ENCODE measurements at regions not wholly inside any gene's neighbourhood (a gene's known extent, or its start where the extent isn't known, plus 50 kb on each side); places are given as distances from the start of the nearest gene placed in this dataset.

- H3K9ac ChIP-seq (ENCODE audit: low read length in 2 of 2), result no peak overlapping the region
- no peak overlapping the region for H3K4me3 ChIP-seq (ENCODE audit: low read length in 2 of 2)
- H3K4me1 ChIP-seq (ENCODE audit: control insufficient read depth, insufficient read depth, low read length), result no peaks in the 10 kb centered on the region
- no peaks in the 10 kb centered on the region for H3K27me3 ChIP-seq (ENCODE audit: control insufficient read depth in 1 of 2, insufficient read depth in 2 of 2, low read length in 2 of 2)
- H3K27ac ChIP-seq (ENCODE audit: low read length), result no peak overlapping the region
- no peaks in the 10 kb centered on the region for H3K9me3 ChIP-seq (ENCODE audit: control insufficient read depth in 2 of 2, low read length in 2 of 2)
- no peaks in the 10 kb centered on the region for H3K36me3 ChIP-seq (ENCODE audit: control insufficient read depth in 2 of 2, insufficient read depth in 2 of 2, low read length in 2 of 2)
These were observed 156.0 kb downstream of the SLC25A46 start for GRCh38 chr5:110894805-110895204.

GRCh38 chr5:110896901-110897300, 158.1 kb downstream of the SLC25A46 start:
- Histone ChIP-seq H3K4me3 (ENCODE audit: low read length in 2 of 2) (no peak overlapping the region), H3K27me3 (ENCODE audit: control insufficient read depth in 1 of 2, insufficient read depth in 2 of 2, low read length in 2 of 2) (no peaks in the 10 kb centered on the region), H3K4me1 (ENCODE audit: control insufficient read depth, insufficient read depth, low read length) (no peaks in the 10 kb centered on the region), H3K27ac (ENCODE audit: low read length) (no peak overlapping the region), H3K9me3 (ENCODE audit: control insufficient read depth in 2 of 2, low read length in 2 of 2) (no peaks in the 10 kb centered on the region), H3K9ac (ENCODE audit: low read length in 2 of 2) (no peak overlapping the region), H3K36me3 (ENCODE audit: control insufficient read depth in 2 of 2, insufficient read depth in 2 of 2, low read length in 2 of 2) (no peaks in the 10 kb centered on the region)

- Histone ChIP-seq H3K4me1 (ENCODE audit: control insufficient read depth, insufficient read depth, low read length) (no peaks in the 10 kb centered on the region), H3K4me3 (ENCODE audit: low read length in 2 of 2) (no peak overlapping the region), H3K9me3 (ENCODE audit: control insufficient read depth in 2 of 2, low read length in 2 of 2) (no peaks in the 10 kb centered on the region), H3K27ac (ENCODE audit: low read length) (no peak overlapping the region), H3K36me3 (ENCODE audit: control insufficient read depth in 2 of 2, insufficient read depth in 2 of 2, low read length in 2 of 2) (no peaks in the 10 kb centered on the region), H3K9ac (ENCODE audit: low read length in 2 of 2) (no peak overlapping the region), H3K27me3 (ENCODE audit: control insufficient read depth in 1 of 2, insufficient read depth in 2 of 2, low read length in 2 of 2) (no peaks in the 10 kb centered on the region)
These were observed 161.0 kb downstream of the SLC25A46 start for GRCh38 chr5:110899566-110900412.

GRCh38 chr5:110900829-110901228, 162.0 kb downstream of the SLC25A46 start:
- no peaks in the 10 kb centered on the region for H3K9me3 ChIP-seq (ENCODE audit: control insufficient read depth in 2 of 2, low read length in 2 of 2)
- no peak overlapping the region for H3K4me3 ChIP-seq (ENCODE audit: low read length in 2 of 2)
- H3K9ac ChIP-seq (ENCODE audit: low read length in 2 of 2), result no peak overlapping the region
- H3K4me1 ChIP-seq (ENCODE audit: control insufficient read depth, insufficient read depth, low read length), result no peaks in the 10 kb centered on the region
- H3K27ac ChIP-seq (ENCODE audit: low read length), result no peak overlapping the region
- H3K27me3 ChIP-seq (ENCODE audit: control insufficient read depth in 1 of 2, insufficient read depth in 2 of 2, low read length in 2 of 2), result no peaks in the 10 kb centered on the region
- H3K36me3 ChIP-seq (ENCODE audit: control insufficient read depth in 2 of 2, insufficient read depth in 2 of 2, low read length in 2 of 2), result no peaks in the 10 kb centered on the region

- H3K9ac ChIP-seq (ENCODE audit: low read length in 2 of 2), result no peak overlapping the region
- no peaks in the 10 kb centered on the region for H3K36me3 ChIP-seq (ENCODE audit: control insufficient read depth in 2 of 2, insufficient read depth in 2 of 2, low read length in 2 of 2)
- H3K4me1 ChIP-seq (ENCODE audit: control insufficient read depth, insufficient read depth, low read length), result no peaks in the 10 kb centered on the region
- H3K27me3 ChIP-seq (ENCODE audit: control insufficient read depth in 1 of 2, insufficient read depth in 2 of 2, low read length in 2 of 2), result no peaks in the 10 kb centered on the region
- no peak overlapping the region for H3K4me3 ChIP-seq (ENCODE audit: low read length in 2 of 2)
- H3K27ac ChIP-seq (ENCODE audit: low read length), result no peak overlapping the region
- H3K9me3 ChIP-seq (ENCODE audit: control insufficient read depth in 2 of 2, low read length in 2 of 2), result no peaks in the 10 kb centered on the region
These were observed 165.2 kb downstream of the SLC25A46 start for GRCh38 chr5:110903966-110904365.

- peaks cover 3% of the 10 kb centered on the region for H3K4me1 ChIP-seq (ENCODE audit: control insufficient read depth, insufficient read depth, low read length)
- H3K27me3 ChIP-seq (ENCODE audit: control insufficient read depth in 1 of 2, insufficient read depth in 2 of 2, low read length in 2 of 2), result no peaks in the 10 kb centered on the region
- H3K4me3 ChIP-seq (ENCODE audit: low read length in 2 of 2), result no peak overlapping the region
- H3K36me3 ChIP-seq (ENCODE audit: control insufficient read depth in 2 of 2, insufficient read depth in 2 of 2, low read length in 2 of 2), result no peaks in the 10 kb centered on the region
- H3K9me3 ChIP-seq (ENCODE audit: control insufficient read depth in 2 of 2, low read length in 2 of 2), result peaks cover 0 to 3% of the 10 kb centered on the region in 2 donors
- H3K27ac ChIP-seq (ENCODE audit: low read length), result no peak overlapping the region
- H3K9ac ChIP-seq (ENCODE audit: low read length in 2 of 2), result no peak overlapping the region
These were observed 162.7 kb upstream of the TSLP start for GRCh38 chr5:110908848-110909247.

- Histone ChIP-seq H3K36me3 (ENCODE audit: control insufficient read depth in 2 of 2, insufficient read depth in 2 of 2, low read length in 2 of 2) (no peaks in the 10 kb centered on the region), H3K9me3 (ENCODE audit: control insufficient read depth in 2 of 2, low read length in 2 of 2) (peaks cover 0 to 3% of the 10 kb centered on the region in 2 donors), H3K9ac (ENCODE audit: low read length in 2 of 2) (no peak overlapping the region), H3K4me1 (ENCODE audit: control insufficient read depth, insufficient read depth, low read length) (peaks cover 3% of the 10 kb centered on the region), H3K4me3 (ENCODE audit: low read length in 2 of 2) (no peak overlapping the region), H3K27me3 (ENCODE audit: control insufficient read depth in 1 of 2, insufficient read depth in 2 of 2, low read length in 2 of 2) (no peaks in the 10 kb centered on the region), H3K27ac (ENCODE audit: low read length) (no peak overlapping the region)
These were observed 162.1 kb upstream of the TSLP start for GRCh38 chr5:110909415-110909814.

GRCh38 chr5:110909950-110910349, 161.6 kb upstream of the TSLP start:
- H3K9ac ChIP-seq (ENCODE audit: low read length in 2 of 2), result no peak overlapping the region
- H3K9me3 ChIP-seq (ENCODE audit: control insufficient read depth in 2 of 2, low read length in 2 of 2), result peaks cover 0 to 3% of the 10 kb centered on the region in 2 donors
- H3K27ac ChIP-seq (ENCODE audit: low read length), result no peak overlapping the region

GRCh38 chr5:110913221-110913620, 158.3 kb upstream of the TSLP start:
- Histone ChIP-seq H3K4me1 (ENCODE audit: control insufficient read depth, insufficient read depth, low read length) (peaks cover 11% of the 10 kb centered on the region), H3K27ac (ENCODE audit: low read length) (no peak overlapping the region), H3K9ac (ENCODE audit: low read length in 2 of 2) (no peak overlapping the region), H3K4me3 (ENCODE audit: low read length in 2 of 2) (no peak overlapping the region), H3K9me3 (ENCODE audit: control insufficient read depth in 2 of 2, low read length in 2 of 2) (peaks cover 0 to 3% of the 10 kb centered on the region in 2 donors), H3K27me3 (ENCODE audit: control insufficient read depth in 1 of 2, insufficient read depth in 2 of 2, low read length in 2 of 2) (no peaks in the 10 kb centered on the region), H3K36me3 (ENCODE audit: control insufficient read depth in 2 of 2, insufficient read depth in 2 of 2, low read length in 2 of 2) (no peaks in the 10 kb centered on the region)

More at GRCh38 chr5:110909950-110910349, 161.6 kb upstream of the TSLP start:
- H3K36me3 ChIP-seq (ENCODE audit: control insufficient read depth in 2 of 2, insufficient read depth in 2 of 2, low read length in 2 of 2), result no peaks in the 10 kb centered on the region
- H3K27me3 ChIP-seq (ENCODE audit: control insufficient read depth in 1 of 2, insufficient read depth in 2 of 2, low read length in 2 of 2), result no peaks in the 10 kb centered on the region
- H3K4me1 ChIP-seq (ENCODE audit: control insufficient read depth, insufficient read depth, low read length), result peaks cover 3% of the 10 kb centered on the region
- H3K4me3 ChIP-seq (ENCODE audit: low read length in 2 of 2), result no peak overlapping the region

GRCh38 chr5:110916381-110917049, 155.0 kb upstream of the TSLP start:
- peaks cover 8% of the 10 kb centered on the region for H3K4me1 ChIP-seq (ENCODE audit: control insufficient read depth, insufficient read depth, low read length)
- no peak overlapping the region for H3K9ac ChIP-seq (ENCODE audit: low read length in 2 of 2)
- peak overlapping the region; percentile 19 for H3K27ac ChIP-seq (ENCODE audit: low read length)
- H3K27me3 ChIP-seq (ENCODE audit: control insufficient read depth in 1 of 2, insufficient read depth in 2 of 2, low read length in 2 of 2), result no peaks in the 10 kb centered on the region
- no peaks in the 10 kb centered on the region for H3K36me3 ChIP-seq (ENCODE audit: control insufficient read depth in 2 of 2, insufficient read depth in 2 of 2, low read length in 2 of 2)
- no peak overlapping the region for H3K4me3 ChIP-seq (ENCODE audit: low read length in 2 of 2)
- H3K9me3 ChIP-seq (ENCODE audit: control insufficient read depth in 2 of 2, low read length in 2 of 2), result peaks cover 0 to 3% of the 10 kb centered on the region in 2 donors

Measured in stomach smooth muscle (tissue), 2 donors.